Peyer's patch (tissue), 4 donors: ENCODE measurements at regions not wholly inside any gene's neighbourhood (a gene's known extent, or its start where the extent isn't known, plus 50 kb on each side); places are given as distances from the start of the nearest gene placed in this dataset.

Source experiments
- POLR2A ChIP-seq, 2 donors: fragments of 450-650 bp; IDR thresholded peaks; one replicate each; pipeline ENCODE4 v1.5.1; 2017; ENCODE audit warnings: antibody characterized with exemption in 2 of 2, mild to moderate bottlenecking in 2 of 2, moderate library complexity in 2 of 2
- TF ChIP-seq, protein P1 (sequence below), 6 experiments: fragments of 450-650 bp in 4 of 6; fragments of 200-600 bp in 2 of 6; sonication (generic) in 1 of 6; IDR thresholded peaks; one replicate each; pipeline ENCODE4 v1.5.1; 2017 to 2019; ENCODE audit warnings: antibody characterized with exemption in 6 of 6, mild to moderate bottlenecking in 3 of 6, moderate library complexity in 1 of 6

DNA sequence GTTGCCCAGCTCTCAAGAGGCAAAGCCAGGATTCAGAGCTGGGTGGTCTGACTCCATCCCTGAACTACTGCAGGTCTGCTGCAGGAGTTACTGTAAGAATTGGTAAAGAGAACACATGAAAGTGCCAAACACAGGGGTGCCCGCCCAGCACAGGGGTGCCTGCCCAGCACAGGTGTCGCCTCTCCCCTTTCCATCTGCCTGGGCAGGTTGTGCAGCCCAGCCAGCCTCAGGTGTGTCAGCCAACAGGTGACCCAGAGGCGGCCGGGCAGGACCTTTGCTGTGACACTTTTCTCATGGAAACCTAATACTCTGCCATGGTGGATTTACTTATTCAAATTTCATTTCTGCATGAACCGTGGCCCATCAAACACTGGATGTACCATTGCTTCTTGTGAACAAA lies 289.7 kb upstream of the IRX4 start:
- TF ChIP-seq, protein P1, sequence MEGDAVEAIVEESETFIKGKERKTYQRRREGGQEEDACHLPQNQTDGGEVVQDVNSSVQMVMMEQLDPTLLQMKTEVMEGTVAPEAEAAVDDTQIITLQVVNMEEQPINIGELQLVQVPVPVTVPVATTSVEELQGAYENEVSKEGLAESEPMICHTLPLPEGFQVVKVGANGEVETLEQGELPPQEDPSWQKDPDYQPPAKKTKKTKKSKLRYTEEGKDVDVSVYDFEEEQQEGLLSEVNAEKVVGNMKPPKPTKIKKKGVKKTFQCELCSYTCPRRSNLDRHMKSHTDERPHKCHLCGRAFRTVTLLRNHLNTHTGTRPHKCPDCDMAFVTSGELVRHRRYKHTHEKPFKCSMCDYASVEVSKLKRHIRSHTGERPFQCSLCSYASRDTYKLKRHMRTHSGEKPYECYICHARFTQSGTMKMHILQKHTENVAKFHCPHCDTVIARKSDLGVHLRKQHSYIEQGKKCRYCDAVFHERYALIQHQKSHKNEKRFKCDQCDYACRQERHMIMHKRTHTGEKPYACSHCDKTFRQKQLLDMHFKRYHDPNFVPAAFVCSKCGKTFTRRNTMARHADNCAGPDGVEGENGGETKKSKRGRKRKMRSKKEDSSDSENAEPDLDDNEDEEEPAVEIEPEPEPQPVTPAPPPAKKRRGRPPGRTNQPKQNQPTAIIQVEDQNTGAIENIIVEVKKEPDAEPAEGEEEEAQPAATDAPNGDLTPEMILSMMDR (IDR thresholded peaks at IDR 0.05): no peak
- no peak for TF ChIP-seq POLR2A (IDR thresholded peaks at IDR 0.05)
